AG08396 (cell line): ENCODE measurements at regions not wholly inside any gene's neighbourhood (a gene's known extent, or its start where the extent isn't known, plus 50 kb on each side); places are given as distances from the start of the nearest gene placed in this dataset.
A peak's percentile ranks its signal among the peaks of the same experiment; 100 is the strongest.
"Not testable (repeated sequence)": the region's sequence is repeated elsewhere in the genome, so short reads cannot be mapped to it uniquely, and the experiment has no call there.

Source experiments
- DNase-seq: peaks from one replicate; pipeline ENCODE4 v3.0.0; 2012; ENCODE audit warnings: low spot score, mixed read lengths

DNA sequence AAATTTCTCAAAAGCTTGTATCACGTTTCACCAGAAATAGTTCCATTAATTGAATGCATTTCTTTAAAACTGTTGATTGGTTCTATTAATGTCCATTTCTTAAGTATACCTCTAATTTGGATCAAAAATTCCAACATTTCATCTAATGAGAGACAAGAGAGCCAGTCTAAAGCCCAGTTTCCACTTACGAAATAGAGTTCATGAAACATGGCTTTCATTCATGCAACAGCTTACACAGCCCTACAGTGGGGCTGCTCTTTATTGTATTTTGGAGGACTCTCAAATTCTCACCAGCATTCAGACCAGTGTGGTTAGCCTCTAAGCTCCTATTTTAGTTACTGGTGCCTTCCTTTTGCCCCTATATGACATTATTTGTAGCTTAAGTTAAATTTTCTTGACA, 566.9 kb upstream of the RGMB start:
- DNase-seq: no peak

DNA sequence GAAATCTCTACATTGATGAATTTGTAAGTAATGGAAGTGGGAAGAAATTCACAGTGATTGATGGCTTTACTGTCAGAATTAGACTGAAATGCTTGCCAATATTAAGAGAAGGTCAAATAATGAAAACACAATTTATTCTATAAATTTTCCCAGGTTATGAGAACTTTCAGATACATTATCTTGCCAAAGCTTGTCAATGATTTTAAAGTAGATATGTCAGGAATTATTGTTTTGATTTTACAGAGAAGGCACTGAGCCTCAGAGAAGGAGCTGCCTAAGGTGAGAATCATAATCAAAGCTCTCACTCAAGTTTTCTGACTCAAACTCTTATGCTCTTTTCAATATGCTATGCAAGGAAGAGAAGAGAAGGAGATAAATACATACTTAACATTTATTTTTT, 564.0 kb upstream of the RGMB start:
- DNase-seq: no peak

DNA sequence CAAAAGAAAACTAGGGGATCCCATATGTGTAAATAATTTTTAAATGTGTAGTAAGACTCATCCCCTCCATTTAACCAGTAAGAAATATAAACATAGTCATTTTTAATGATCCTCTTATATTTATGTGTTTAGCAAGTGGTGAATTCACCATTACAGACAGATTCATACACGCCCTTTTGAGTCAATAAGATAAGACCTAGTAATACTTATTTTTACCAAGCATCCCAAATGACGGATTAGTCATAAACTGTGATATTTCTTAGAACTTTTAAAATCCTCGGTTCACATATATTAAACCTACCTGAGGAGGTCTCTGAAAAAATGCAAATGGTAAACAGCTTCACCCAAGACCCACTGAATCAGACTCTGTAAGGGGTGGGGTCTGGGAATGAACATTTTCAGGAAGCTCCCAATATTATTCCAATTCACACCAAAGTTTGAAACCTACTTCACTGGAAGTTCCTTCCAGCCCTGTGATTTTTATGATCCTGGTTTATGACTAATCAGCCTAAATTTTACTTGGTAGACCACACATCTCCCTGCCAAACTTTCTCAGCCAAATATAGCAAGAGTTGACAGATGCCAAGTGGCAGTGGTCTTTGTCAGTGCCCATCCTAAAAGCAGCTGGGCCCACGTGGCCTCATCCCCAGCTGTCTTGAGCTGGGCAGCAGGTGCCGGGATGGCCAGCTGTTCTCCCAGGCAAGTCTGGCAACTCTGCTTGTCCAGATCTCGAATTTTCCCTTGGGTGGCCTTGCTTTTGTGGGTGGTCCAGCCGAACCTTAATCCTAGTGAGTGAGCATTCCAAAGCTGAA, 559.0 kb upstream of the RGMB start:
- DNase-seq: peak; percentile 2

DNA sequence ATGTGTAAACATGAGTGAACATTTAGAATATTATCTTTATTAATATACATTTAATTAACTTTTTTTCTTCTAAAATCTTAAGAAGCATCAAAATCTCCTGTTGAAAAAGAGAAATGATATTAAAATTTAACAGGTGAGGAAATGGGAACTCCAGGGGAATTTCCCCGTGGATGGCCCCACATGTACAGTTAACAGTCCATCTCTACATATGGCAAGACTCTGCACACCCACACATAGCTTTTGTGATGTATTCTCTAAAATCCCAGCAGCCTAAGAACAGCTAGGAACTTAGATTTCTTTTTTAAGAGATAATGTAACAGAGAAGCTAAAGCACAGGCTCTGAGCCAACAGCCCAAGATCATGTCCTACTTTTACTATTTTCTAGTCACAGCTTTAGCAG, 556.3 kb upstream of the RGMB start:
- no peak for DNase-seq

DNA sequence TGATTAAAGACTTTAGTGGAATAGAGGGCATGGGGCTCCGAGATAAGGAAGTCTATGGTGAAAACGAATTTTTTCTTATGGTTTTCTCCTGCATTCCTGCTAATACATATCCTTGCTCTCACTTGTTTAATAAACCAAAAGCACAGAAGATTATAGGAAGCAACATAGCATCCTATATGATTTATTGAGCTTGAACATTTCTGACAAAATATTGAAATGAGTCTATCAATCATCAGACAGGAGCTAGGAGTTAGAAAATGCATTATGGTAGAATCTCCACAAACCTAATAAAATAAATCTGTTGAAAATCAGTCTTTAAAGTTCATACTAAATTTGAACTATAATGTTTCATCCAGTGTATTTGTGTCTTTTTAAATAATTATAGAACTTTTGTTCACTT, 554.6 kb upstream of the RGMB start:
- no peak for DNase-seq

DNA sequence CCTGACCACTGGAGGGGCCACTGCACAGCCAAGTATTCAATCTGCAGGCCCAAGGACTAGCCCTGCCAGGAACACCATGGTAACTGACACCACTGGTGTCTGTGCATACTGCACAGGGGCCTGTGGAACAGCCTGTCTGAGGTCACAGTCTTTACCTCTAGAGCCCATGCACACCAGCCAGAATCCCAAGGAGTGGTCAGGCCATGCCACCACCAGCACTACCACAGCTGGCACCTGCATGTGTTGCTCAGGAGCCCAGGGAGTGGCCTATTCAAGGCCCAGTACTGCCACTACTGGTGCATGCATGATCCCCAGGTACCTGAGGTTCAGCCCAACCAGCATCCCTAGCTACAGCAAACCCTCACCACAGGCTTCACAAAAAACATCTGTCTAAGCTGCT, 546.0 kb upstream of the RGMB start:
- no peak for DNase-seq

DNA sequence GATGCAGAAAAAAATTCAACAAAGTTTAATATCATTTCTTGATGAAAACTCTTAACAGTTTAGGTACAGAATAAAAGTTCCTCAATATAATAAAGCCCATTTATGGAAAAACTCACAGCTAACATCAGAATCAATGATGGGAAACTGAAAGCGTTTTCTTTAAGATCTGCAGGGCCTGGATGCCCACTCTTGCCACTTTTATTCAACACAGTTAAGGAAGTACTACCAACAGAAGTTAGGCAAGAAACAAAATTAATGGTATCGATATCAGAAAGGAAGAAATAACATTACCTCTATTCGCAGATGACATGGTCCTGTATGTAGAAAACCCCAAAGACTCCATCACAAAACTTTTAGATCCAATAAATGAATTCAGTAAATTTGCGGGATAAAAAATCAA, 542.4 kb upstream of the RGMB start:
- DNase-seq: no peak

DNA sequence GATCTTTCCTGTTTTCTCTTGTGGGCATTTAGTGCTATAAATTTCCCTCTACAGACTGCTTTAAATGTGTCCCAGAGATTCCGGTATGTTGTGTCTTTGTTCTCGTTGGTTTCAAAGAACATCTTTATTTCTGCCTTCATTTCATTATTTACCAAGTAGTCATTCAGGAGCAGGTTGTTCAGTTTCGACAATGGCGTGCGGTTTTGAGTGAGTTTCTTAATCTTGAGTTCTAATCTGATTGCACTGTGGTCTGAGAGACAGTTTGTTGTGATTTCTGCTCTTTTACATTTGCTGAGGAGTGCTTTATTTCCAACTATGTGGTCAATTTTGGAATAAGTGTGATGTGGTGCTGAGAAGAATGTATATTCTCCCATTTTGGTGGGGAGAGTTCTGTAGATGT, 535.7 kb upstream of the RGMB start:
- DNase-seq: not testable (repeated sequence)

DNA sequence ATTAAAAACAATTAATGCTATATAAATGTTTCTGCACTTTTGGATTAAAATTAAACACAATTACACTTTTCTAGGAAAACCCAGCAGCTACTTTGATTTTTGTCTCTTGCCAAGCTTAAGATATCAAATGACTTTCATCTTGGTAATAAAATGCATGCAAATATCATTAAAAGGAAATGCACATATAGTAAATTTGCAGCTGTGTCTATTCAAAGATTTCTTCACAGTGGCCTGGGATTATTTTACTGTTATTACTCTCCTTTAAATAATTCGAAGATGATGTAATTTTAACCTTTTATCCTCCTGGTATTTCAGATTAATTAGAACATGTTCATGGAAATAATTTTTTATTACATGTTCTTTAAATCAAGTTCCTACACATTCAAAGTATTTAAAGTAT, 529.5 kb upstream of the RGMB start:
- DNase-seq: no peak

DNA sequence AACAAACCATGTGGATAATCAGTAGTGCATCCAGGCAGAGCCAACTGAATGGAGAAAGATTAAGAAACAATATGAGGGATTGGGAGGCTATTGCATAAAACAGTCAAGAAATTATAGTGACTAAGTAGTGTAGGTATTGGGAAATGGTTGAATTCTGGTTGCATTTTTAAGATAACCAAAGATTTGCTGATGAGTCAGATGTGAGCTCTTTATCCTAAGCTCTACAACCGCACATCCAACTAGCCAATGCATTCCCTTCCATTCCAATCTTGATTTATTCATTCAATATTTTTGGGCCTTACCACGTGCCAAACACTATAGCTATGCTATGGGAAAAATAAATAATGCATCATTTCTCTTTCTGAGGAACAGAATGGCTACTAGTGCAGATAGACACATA, 524.5 kb upstream of the RGMB start:
- peak; percentile 29 for DNase-seq

DNA sequence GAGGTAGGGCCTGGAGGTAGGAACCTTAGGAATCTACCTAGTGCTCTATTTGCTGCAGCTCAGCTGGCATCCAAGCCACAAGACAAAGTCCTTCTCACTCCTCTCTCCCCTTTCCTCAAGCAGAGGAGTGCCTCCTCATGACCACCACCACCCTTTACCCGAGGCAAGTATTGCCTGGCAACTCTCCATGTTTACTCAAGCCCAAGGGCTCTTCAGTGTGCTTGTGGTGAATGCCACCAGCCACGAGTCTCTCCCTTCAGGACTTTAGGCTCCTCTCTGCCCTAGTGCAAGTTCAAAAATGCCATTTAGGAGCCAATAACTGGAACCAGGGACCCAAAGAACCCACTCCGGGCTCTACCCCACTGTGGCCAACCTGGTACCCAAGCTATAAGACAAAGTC, 514.5 kb upstream of the RGMB start:
- no peak for DNase-seq

DNA sequence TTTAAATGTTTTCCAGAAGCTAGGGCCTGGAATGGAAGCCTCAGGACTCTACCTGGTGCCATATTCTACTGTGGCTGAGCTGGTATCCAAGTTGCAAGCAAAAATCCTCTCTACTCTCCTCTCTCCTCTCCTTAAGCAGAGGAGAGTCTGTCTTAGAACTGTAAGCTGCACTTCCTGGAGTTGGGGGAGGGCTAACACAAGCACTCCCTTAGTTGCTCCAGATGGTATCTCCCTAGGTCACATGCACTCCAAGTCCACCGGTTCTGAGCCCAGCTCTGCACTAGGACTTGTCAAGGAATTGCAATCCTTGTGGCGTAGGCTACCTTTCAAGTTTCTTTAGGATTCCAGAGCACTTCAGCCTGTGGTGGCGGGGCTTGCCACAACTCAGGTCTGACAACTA, 513.9 kb upstream of the RGMB start:
- DNase-seq: no peak

DNA sequence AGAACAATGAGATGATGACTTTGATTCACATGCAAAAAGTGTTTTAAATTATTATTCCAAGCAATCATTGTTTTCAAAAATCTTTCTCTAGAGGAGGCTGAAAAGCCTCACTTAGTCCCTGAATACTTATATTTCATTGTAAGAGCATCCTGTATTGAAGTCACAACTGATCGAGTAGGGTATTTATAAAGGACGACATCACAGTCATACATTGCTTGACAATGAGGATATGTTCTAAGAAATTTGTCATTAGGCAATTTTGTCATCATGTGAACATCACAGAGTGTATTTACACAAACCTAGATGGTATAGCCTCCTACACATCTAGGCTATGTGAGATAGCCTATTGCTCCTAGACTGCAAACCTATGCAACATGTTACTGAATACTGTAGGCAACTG, 510.4 kb upstream of the RGMB start:
- no peak for DNase-seq

DNA sequence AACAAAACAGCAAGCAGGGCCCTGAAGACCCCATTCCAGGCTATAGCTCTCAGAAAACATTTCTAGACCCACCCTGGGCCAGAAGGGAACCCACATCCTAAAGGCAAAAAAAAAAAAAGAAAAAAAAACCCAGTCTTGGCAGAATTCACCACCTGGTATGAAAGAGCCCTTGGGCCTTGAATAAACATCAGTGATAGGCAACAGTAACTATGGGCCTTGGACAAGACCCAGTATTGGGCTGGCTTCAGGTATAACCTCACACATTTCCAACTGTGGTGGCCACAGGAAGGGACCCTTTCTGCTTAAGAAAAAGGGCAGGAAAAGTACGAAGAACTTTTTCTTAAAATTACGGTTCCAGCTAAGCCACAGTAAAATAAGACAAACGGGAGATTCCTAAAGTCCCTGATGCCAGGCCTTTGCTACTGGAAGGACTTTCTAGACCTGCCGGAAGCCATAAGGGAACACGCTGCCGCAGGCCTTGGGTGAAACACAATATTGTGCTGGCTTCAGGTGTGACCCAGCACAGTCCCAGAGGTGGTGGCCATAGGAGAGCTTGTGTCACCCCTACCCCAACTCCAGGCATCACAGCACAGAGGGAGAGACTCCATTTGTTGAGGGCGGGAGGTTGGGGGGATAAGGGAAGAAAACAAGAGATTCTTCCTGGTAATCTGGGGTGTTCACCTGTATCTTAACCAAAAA, 505.2 kb upstream of the RGMB start:
- no peak for DNase-seq

DNA sequence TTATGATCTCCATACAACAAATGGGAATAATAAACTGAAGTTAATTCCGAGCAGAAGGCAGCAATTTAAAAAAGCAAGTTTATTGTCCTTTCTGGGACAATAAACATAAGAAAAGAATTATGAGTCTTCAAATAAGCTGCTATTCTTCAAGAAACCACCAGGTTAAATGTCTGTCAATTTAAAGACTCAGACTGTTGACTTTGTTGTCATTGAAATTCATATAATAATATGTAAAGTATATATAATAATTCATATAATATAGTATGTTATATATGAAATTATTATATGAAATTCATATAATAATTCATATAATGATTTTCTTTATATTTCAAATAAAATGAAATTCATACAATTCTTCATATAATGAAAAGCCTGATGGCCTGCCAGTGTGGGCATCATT, 497.5 kb upstream of the RGMB start:
- DNase-seq: no peak

DNA sequence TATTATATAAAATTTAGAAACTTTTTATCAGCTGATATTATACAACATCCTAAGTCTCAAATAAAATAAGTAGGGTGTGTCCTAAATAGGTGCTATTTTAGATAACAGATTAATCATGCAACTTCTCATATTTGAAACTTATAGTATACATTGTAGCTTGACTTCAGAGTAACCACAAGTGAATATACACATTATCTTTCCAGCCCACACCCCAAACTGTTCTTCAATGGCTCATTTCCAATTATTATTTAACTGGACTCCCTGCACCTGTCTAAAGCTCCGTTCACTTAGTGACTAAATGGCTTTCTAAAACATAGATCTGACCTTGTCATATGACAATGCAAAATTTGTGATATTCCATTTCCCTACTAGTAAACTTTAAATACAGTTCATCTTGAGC, 490.9 kb upstream of the RGMB start:
- DNase-seq: no peak

DNA sequence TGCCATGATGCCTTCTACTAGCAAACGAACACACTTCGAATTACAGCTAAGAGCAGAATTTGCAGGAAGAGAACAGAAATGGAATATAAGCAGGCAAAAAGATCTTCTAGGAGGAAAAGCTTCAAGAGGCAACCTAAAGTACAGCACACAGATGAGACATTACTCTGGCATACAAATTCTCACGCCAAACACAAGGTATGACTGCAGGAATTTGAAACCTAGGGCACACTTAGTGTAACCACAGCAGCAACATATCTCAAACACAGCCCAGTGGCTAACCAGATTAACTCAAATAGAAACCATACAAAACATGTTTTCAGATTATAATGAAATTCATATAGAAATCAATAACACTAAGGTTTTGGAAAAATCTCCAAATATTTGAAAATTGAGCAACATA, 481.0 kb upstream of the RGMB start:
- DNase-seq: no peak

DNA sequence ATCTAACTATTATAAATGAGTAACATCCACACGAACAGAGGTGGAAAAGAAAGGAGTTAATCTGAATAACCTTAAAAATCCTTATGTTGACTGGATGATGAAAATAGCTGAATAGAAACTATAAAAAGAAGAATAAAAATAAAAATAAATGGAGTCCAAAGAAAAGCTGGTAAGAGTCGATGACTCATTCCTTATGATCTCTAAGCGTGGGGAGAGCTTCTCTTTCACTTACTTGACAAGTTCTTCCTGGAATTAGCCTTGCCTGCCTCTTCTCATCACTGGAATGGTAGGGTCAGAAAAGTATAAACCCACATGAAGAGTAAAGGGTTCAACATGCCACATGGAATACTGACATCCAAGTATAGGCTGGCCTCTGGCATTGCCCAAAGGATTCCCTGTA, 477.0 kb upstream of the RGMB start:
- no peak for DNase-seq

DNA sequence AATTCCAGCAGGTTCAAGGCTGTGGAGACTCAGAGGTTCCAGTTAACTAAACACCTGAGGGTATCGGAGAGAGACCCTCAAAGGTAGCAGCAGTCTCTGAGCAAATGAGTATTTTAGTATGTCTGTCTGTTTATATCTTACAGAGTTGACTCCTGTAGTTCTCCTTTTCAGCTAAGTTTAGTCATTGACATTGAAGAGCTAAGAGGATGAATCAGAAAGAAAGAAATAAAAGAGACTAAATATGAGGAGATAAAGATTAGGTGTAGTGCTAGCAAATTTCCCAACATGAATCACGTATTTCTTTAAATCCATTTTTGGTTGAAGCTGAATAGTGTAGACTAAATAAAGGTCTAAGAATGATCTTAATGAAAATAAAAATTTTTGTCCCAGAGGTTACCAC, 474.0 kb upstream of the RGMB start:
- DNase-seq: no peak

DNA sequence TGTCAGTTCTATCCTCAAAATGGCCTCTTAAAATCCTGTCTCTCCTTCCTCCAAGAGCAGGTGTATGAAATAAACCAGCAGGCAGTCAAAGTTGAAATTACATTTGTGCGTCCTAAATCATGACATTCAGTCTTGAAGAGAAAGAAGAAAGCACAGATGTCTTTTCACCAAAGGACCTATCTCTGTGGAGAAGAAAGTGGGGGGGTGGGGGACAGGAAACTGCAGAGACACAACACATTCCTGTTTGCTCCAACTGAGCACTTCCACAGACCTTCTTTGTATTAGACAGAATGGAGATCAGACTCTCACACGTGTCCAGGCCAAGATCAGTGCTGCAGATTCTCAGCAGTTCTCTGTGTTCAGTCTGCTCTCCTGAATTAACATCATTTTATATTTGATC, 471.9 kb upstream of the RGMB start:
- no peak for DNase-seq

DNA sequence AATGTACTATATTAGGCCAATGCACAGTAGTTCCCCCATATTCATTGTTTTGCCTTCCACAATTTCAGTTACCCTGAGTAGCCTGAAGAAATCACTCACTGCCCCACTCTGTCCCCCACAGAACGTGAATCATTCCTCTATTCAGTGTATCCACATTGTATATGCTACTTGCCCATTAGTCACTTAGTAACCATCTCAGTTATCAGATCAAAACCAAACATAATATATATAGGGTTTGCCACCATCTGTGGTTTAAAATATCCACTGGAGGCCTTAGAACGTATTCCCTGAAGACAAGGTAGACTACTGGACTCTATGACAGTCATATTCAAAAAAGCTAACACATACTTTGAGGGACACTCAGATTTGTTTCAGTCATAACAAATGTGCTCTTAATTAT, 465.7 kb upstream of the RGMB start:
- DNase-seq: no peak

DNA sequence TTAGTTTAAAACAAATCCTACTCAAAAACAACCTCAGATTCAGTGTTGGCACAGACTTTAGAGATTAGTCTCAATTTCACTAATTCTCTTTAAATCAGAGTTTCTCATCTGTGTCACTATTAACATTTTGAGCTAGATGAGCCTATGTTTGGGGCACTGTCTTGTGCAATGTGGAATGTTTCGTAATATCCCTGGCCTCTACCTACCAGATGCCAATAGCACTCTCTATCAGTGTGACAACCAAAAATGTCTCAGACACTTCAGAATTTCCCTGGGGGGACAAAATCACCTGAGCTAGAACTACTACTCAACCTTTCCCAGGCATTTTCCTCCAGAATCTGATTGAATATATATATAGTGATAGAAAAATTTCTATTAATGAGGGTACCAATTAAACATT, 465.2 kb upstream of the RGMB start:
- no peak for DNase-seq

DNA sequence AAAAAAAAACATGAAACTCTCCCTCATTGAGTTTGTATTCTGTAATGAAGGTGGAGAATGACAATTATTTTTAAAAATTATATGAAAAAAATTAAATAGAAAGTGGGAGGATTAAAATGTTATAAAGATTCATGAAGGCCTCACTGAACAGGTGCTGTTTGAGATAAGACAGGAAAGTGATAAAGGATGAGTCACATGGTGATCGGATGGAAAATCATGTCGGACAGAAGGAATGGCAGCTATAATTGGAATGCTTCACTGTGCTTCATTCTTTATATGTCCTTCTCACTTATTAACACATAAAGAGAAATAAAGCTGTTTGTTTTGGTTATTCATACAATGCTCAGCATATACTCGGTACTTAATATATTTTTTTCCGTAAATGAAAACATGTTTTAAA, 464.5 kb upstream of the RGMB start:
- DNase-seq: no peak
